ENCODE measurements at regions not wholly inside any gene's neighbourhood (a gene's known extent, or its start where the extent isn't known, plus 50 kb on each side); places are given as distances from the start of the nearest gene placed in this dataset.

GRCh38 chr21:43305811-43306311 is 121.1 kb downstream of the SIK1 start:
- Histone ChIP-seq H3K27ac (ENCODE audit: low read depth in 2 of 2, low read length in 1 of 2) (no peak overlapping the region), H3K4me3 (ENCODE audit: low read depth in 1 of 2, low read length in 2 of 2) (no peak overlapping the region), H3K36me3 (ENCODE audit: control insufficient read depth in 2 of 2, insufficient read depth in 2 of 2, low read length in 1 of 2) (no peaks in the 10 kb centered on the region), H3K4me1 (ENCODE audit: control insufficient read depth in 2 of 2, insufficient read depth in 2 of 2, low read length in 1 of 2) (peaks cover 0 to 23% of the 10 kb centered on the region in 2 donors), H3K27me3 (ENCODE audit: control insufficient read depth in 1 of 2, insufficient read depth in 2 of 2, low read length in 2 of 2) (no peaks in the 10 kb centered on the region), H3K9me3 (ENCODE audit: control insufficient read depth in 2 of 2, insufficient read depth in 1 of 2, low read depth in 1 of 2, low read length in 1 of 2) (no peaks in the 10 kb centered on the region)
- WGBS, 2 donors: 90 to 93% methylated on average over 16 of the region's 16 CpGs

- no peak overlapping the region for H3K27ac ChIP-seq (ENCODE audit: low read depth in 2 of 2, low read length in 1 of 2)
- 86% methylated on average over 15 of the region's 15 CpGs for WGBS, 2 donors
- H3K4me3 ChIP-seq (ENCODE audit: low read depth in 1 of 2, low read length in 2 of 2): no peak overlapping the region
- H3K4me1 ChIP-seq (ENCODE audit: control insufficient read depth in 2 of 2, insufficient read depth in 2 of 2, low read length in 1 of 2): peaks cover 0 to 26% of the 10 kb centered on the region in 2 donors
- H3K36me3 ChIP-seq (ENCODE audit: control insufficient read depth in 2 of 2, insufficient read depth in 2 of 2, low read length in 1 of 2): no peaks in the 10 kb centered on the region
- no peaks in the 10 kb centered on the region for H3K9me3 ChIP-seq (ENCODE audit: control insufficient read depth in 2 of 2, insufficient read depth in 1 of 2, low read depth in 1 of 2, low read length in 1 of 2)
- no peaks in the 10 kb centered on the region for H3K27me3 ChIP-seq (ENCODE audit: control insufficient read depth in 1 of 2, insufficient read depth in 2 of 2, low read length in 2 of 2)
Observed at GRCh38 chr21:43305336-43305665, 121.6 kb downstream of the SIK1 start.

GRCh38 chr21:43304621-43305335 is 122.2 kb downstream of the SIK1 start:
- Histone ChIP-seq H3K27me3 (ENCODE audit: control insufficient read depth in 1 of 2, insufficient read depth in 2 of 2, low read length in 2 of 2) (no peaks in the 10 kb centered on the region), H3K4me1 (ENCODE audit: control insufficient read depth in 2 of 2, insufficient read depth in 2 of 2, low read length in 1 of 2) (peaks cover 0 to 26% of the 10 kb centered on the region in 2 donors), H3K27ac (ENCODE audit: low read depth in 2 of 2, low read length in 1 of 2) (no peak overlapping the region), H3K4me3 (ENCODE audit: low read depth in 1 of 2, low read length in 2 of 2) (no peak overlapping the region), H3K9me3 (ENCODE audit: control insufficient read depth in 2 of 2, insufficient read depth in 1 of 2, low read depth in 1 of 2, low read length in 1 of 2) (no peaks in the 10 kb centered on the region), H3K36me3 (ENCODE audit: control insufficient read depth in 2 of 2, insufficient read depth in 2 of 2, low read length in 1 of 2) (no peaks in the 10 kb centered on the region)
- 82 to 86% methylated on average over 23 of the region's 23 CpGs for WGBS, 2 donors

- H3K4me3 ChIP-seq (ENCODE audit: low read depth in 1 of 2, low read length in 2 of 2): no peak overlapping the region
- H3K9me3 ChIP-seq (ENCODE audit: control insufficient read depth in 2 of 2, insufficient read depth in 1 of 2, low read depth in 1 of 2, low read length in 1 of 2): no peaks in the 10 kb centered on the region
- no peaks in the 10 kb centered on the region for H3K27me3 ChIP-seq (ENCODE audit: control insufficient read depth in 1 of 2, insufficient read depth in 2 of 2, low read length in 2 of 2)
- peaks cover 0 to 26% of the 10 kb centered on the region in 2 donors for H3K4me1 ChIP-seq (ENCODE audit: control insufficient read depth in 2 of 2, insufficient read depth in 2 of 2, low read length in 1 of 2)
- 90% methylated on average over 14 of the region's 14 CpGs for whole genome bisulfite sequencing, 2 donors
- H3K36me3 ChIP-seq (ENCODE audit: control insufficient read depth in 2 of 2, insufficient read depth in 2 of 2, low read length in 1 of 2): no peaks in the 10 kb centered on the region
- H3K27ac ChIP-seq (ENCODE audit: low read depth in 2 of 2, low read length in 1 of 2): no peak overlapping the region
Observed at GRCh38 chr21:43304206-43304605, 122.7 kb downstream of the SIK1 start.

- 79 to 86% methylated on average over 29 of the region's 29 CpGs for WGBS, 2 donors
- no peaks in the 10 kb centered on the region for H3K27me3 ChIP-seq (ENCODE audit: control insufficient read depth in 1 of 2, insufficient read depth in 2 of 2, low read length in 2 of 2)
- no peaks in the 10 kb centered on the region for H3K36me3 ChIP-seq (ENCODE audit: control insufficient read depth in 2 of 2, insufficient read depth in 2 of 2, low read length in 1 of 2)
- no peak overlapping the region for H3K27ac ChIP-seq (ENCODE audit: low read depth in 2 of 2, low read length in 1 of 2)
- H3K9me3 ChIP-seq (ENCODE audit: control insufficient read depth in 2 of 2, insufficient read depth in 1 of 2, low read depth in 1 of 2, low read length in 1 of 2): no peaks in the 10 kb centered on the region
- peaks cover 0 to 26% of the 10 kb centered on the region in 2 donors for H3K4me1 ChIP-seq (ENCODE audit: control insufficient read depth in 2 of 2, insufficient read depth in 2 of 2, low read length in 1 of 2)
- H3K4me3 ChIP-seq (ENCODE audit: low read depth in 1 of 2, low read length in 2 of 2): no peak overlapping the region
Observed at GRCh38 chr21:43303275-43304178, 123.4 kb downstream of the SIK1 start.

GRCh38 chr21:43302769-43303168 is 124.2 kb downstream of the SIK1 start:
- WGBS, 2 donors: 80 to 83% methylated on average over 14 of the region's 14 CpGs
- no peak overlapping the region for H3K27ac ChIP-seq (ENCODE audit: low read depth in 2 of 2, low read length in 1 of 2)
- peaks cover 0 to 26% of the 10 kb centered on the region in 2 donors for H3K4me1 ChIP-seq (ENCODE audit: control insufficient read depth in 2 of 2, insufficient read depth in 2 of 2, low read length in 1 of 2)
- no peak overlapping the region for H3K4me3 ChIP-seq (ENCODE audit: low read depth in 1 of 2, low read length in 2 of 2)
- H3K27me3 ChIP-seq (ENCODE audit: control insufficient read depth in 1 of 2, insufficient read depth in 2 of 2, low read length in 2 of 2): no peaks in the 10 kb centered on the region
- no peaks in the 10 kb centered on the region for H3K36me3 ChIP-seq (ENCODE audit: control insufficient read depth in 2 of 2, insufficient read depth in 2 of 2, low read length in 1 of 2)
- no peaks in the 10 kb centered on the region for H3K9me3 ChIP-seq (ENCODE audit: control insufficient read depth in 2 of 2, insufficient read depth in 1 of 2, low read depth in 1 of 2, low read length in 1 of 2)

- Histone ChIP-seq H3K27me3 (ENCODE audit: control insufficient read depth in 1 of 2, insufficient read depth in 2 of 2, low read length in 2 of 2) (no peaks in the 10 kb centered on the region), H3K4me1 (ENCODE audit: control insufficient read depth in 2 of 2, insufficient read depth in 2 of 2, low read length in 1 of 2) (peaks cover 0 to 20% of the 10 kb centered on the region in 2 donors), H3K36me3 (ENCODE audit: control insufficient read depth in 2 of 2, insufficient read depth in 2 of 2, low read length in 1 of 2) (no peaks in the 10 kb centered on the region), H3K27ac (ENCODE audit: low read depth in 2 of 2, low read length in 1 of 2) (no peak overlapping the region), H3K9me3 (ENCODE audit: control insufficient read depth in 2 of 2, insufficient read depth in 1 of 2, low read depth in 1 of 2, low read length in 1 of 2) (no peaks in the 10 kb centered on the region), H3K4me3 (ENCODE audit: low read depth in 1 of 2, low read length in 2 of 2) (no peak overlapping the region)
- WGBS, 2 donors: 91 to 93% methylated on average over 23 of the region's 23 CpGs
Observed at GRCh38 chr21:43302062-43302700, 124.8 kb downstream of the SIK1 start.

- peaks cover 0 to 15% of the 10 kb centered on the region in 2 donors for H3K4me1 ChIP-seq (ENCODE audit: control insufficient read depth in 2 of 2, insufficient read depth in 2 of 2, low read length in 1 of 2)
- 66 to 71% methylated on average over 19 of the region's 19 CpGs for WGBS, 2 donors
- H3K4me3 ChIP-seq (ENCODE audit: low read depth in 1 of 2, low read length in 2 of 2): no peak overlapping the region
- peak overlapping the region; percentile 66 to 83 for H3K27ac ChIP-seq (ENCODE audit: low read depth in 2 of 2, low read length in 1 of 2)
- no peaks in the 10 kb centered on the region for H3K9me3 ChIP-seq (ENCODE audit: control insufficient read depth in 2 of 2, insufficient read depth in 1 of 2, low read depth in 1 of 2, low read length in 1 of 2)
- no peaks in the 10 kb centered on the region for H3K36me3 ChIP-seq (ENCODE audit: control insufficient read depth in 2 of 2, insufficient read depth in 2 of 2, low read length in 1 of 2)
- H3K27me3 ChIP-seq (ENCODE audit: control insufficient read depth in 1 of 2, insufficient read depth in 2 of 2, low read length in 2 of 2): no peaks in the 10 kb centered on the region
Observed at GRCh38 chr21:43301409-43302061, 125.4 kb downstream of the SIK1 start.
